Neural cell (in vitro differentiated cells): ENCODE measurements at regions not wholly inside any gene's neighbourhood (a gene's known extent, or its start where the extent isn't known, plus 50 kb on each side); places are given as distances from the start of the nearest gene placed in this dataset.

Experiments
- H2AFZ ChIP-seq: fragments of 200-600, 300-800 bp; sonication (generic), shearing (Covaris generic); 2 replicates; pipeline ENCODE4 v1.6.0; 2014; ENCODE audit warnings: low read depth, mild to moderate bottlenecking, antibody characterized with exemption, low read length, moderate library complexity
- H3F3A ChIP-seq: fragments of 200-600 bp; shearing (Covaris generic); 2 replicates; pipeline ENCODE4 v1.6.1; 2016; ENCODE audit warnings: mild to moderate bottlenecking, moderate library complexity, mixed read lengths, antibody characterized with exemption, low read length; ENCODE audit not compliant: insufficient read depth, poor library complexity, severe bottlenecking
- H3K27ac ChIP-seq: fragments of 200-600, 300-800 bp; sonication (generic), shearing (Covaris generic); 2 replicates; pipeline ENCODE4 v1.5.1; 2014; ENCODE audit warnings: mild to moderate bottlenecking, low read length, moderate library complexity
- H3K27me3 ChIP-seq: fragments of 300-800, 200-600 bp; sonication (generic), shearing (Covaris generic); 2 replicates; pipeline ENCODE4 v1.6.0; 2014; ENCODE audit warnings: mild to moderate bottlenecking, low read depth, low read length, moderate library complexity; ENCODE audit not compliant: insufficient read depth
- H3K36me3 ChIP-seq: fragments of 300-800, 200-600 bp; sonication (generic), shearing (Covaris generic); 2 replicates; pipeline ENCODE4 v1.5.1; 2014; ENCODE audit warnings: mild to moderate bottlenecking, antibody characterized with exemption, low read length, moderate library complexity; ENCODE audit not compliant: insufficient read depth
- H3K4me2 ChIP-seq: fragments of 300-800, 200-600 bp; sonication (generic), shearing (Covaris generic); 2 replicates; pipeline ENCODE4 v1.6.0; 2014; ENCODE audit warnings: mild to moderate bottlenecking, low read length
- H3K4me3 ChIP-seq: fragments of 300-800, 200-600 bp; sonication (generic), shearing (Covaris generic); 2 replicates; pipeline ENCODE4 v1.5.1; 2014; ENCODE audit warnings: mild to moderate bottlenecking, low read length, moderate library complexity
- H3K79me2 ChIP-seq: fragments of 200-600 bp; shearing (Covaris generic); replicated peaks from 2 replicates; pipeline ENCODE4 v1.6.0; 2014; ENCODE audit warnings: mild to moderate bottlenecking, low read length, moderate library complexity; ENCODE audit not compliant: insufficient read depth
- H3K9ac ChIP-seq: fragments of 300-800, 200-600 bp; sonication (generic), shearing (Covaris generic); 2 replicates; pipeline ENCODE4 v1.6.1; 2016; ENCODE audit warnings: mild to moderate bottlenecking, low read length, mixed read lengths
- H3K9me2 ChIP-seq: fragments of 200-600 bp; shearing (Covaris generic); 2 replicates; pipeline ENCODE4 v1.6.1; 2016; ENCODE audit warnings: mild to moderate bottlenecking, low read length, mixed read lengths; ENCODE audit not compliant: insufficient read depth
- H3K9me3 ChIP-seq: fragments of 200-600, 300-800 bp; sonication (generic), shearing (Covaris generic); 2 replicates; pipeline ENCODE4 v1.6.1; 2016; ENCODE audit warnings: mild to moderate bottlenecking, mixed run types, low read length, moderate library complexity, mixed read lengths
- H4K20me1 ChIP-seq: fragments of 200-600 bp; shearing (Covaris generic); 2 replicates; pipeline ENCODE4 v1.6.1; 2016; ENCODE audit warnings: mild to moderate bottlenecking, mixed run types; ENCODE audit not compliant: insufficient read depth
- EP300 ChIP-seq: fragments of 450-650 bp; conservative IDR thresholded peaks from 2 replicates; pipeline ENCODE4 v1.6.1; 2014; ENCODE audit warnings: antibody characterized with exemption, mild to moderate bottlenecking, moderate library complexity; ENCODE audit not compliant: poor library complexity, severe bottlenecking
- EZH2 ChIP-seq: fragments of 200-600, 300-800 bp; shearing (Covaris generic), sonication (generic); IDR thresholded peaks from 2 replicates; pipeline ENCODE4 v1.6.1; 2014; ENCODE audit warnings: antibody characterized with exemption, low read length, borderline replicate concordance, mild to moderate bottlenecking; ENCODE audit not compliant: insufficient read depth, poor library complexity, severe bottlenecking
- MXI1 ChIP-seq: fragments of 450-650 bp; conservative IDR thresholded peaks from 2 replicates; pipeline ENCODE4 v1.6.1; 2014; ENCODE audit warnings: antibody characterized with exemption, mild to moderate bottlenecking; ENCODE audit not compliant: poor library complexity, severe bottlenecking
- POLR2AphosphoS5 ChIP-seq: IDR thresholded peaks from 2 replicates; pipeline ENCODE4 v1.6.1; 2012
- RAD21 ChIP-seq: fragments of 450-650 bp; conservative IDR thresholded peaks from 2 replicates; pipeline ENCODE4 v1.6.1; 2014; ENCODE audit warnings: antibody characterized with exemption, mild to moderate bottlenecking, moderate library complexity
- REST ChIP-seq: IDR thresholded peaks from 2 replicates; pipeline ENCODE4 v1.6.1; 2012; ENCODE audit warnings: borderline replicate concordance
- SMC3 ChIP-seq: fragments of 450-650 bp; conservative IDR thresholded peaks from 2 replicates; pipeline ENCODE4 v1.6.1; 2014; ENCODE audit warnings: antibody characterized with exemption, mild to moderate bottlenecking, moderate library complexity; ENCODE audit not compliant: poor library complexity
- TAF1 ChIP-seq: IDR thresholded peaks from 2 replicates; pipeline ENCODE4 v1.6.1; 2012; ENCODE audit warnings: low read depth
- TF ChIP-seq, protein P1 (sequence below): fragments of 450-650 bp; IDR thresholded peaks from 2 replicates; pipeline ENCODE4 v1.5.1; 2014; ENCODE audit warnings: antibody characterized with exemption, mild to moderate bottlenecking, moderate library complexity; ENCODE audit not compliant: poor library complexity, severe bottlenecking

DNA sequence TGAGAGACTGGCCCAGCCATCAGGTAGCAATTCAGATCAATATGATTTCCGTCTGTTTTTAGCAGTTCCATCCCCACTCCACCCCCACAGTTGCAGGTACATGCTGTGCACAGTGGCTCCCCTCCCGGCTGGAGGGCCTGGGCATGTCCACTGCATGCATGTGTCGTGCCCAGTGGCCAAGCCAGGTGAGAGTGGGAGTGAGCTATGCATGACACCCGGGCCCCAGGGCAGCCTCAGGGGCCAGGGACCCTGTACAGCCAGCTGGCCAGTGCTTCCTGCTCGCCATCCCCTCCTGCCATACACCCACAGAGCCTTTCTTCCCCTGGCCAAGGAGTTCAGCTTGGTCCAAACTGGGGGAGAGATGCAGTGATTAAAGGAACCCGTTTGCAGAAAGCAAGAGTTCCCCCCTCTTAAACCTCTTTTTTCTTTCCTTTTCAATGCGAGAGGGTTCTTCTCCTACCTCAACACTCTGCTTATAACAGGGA lies 135.3 kb downstream of the THBS2 start:
- no peaks in the 10 kb centered on the region for H3K79me2 ChIP-seq
- H3F3A ChIP-seq, result no peaks in the 10 kb centered on the region
- H4K20me1 ChIP-seq, result no peaks in the 10 kb centered on the region
- H3K36me3 ChIP-seq, result no peaks in the 10 kb centered on the region
- no peaks in the 10 kb centered on the region for H3K9me2 ChIP-seq
- no peak overlapping the region for H2AFZ ChIP-seq
- TF ChIP-seq SMC3 (no peak), REST (no peak)
- H3K27ac ChIP-seq, result no peak overlapping the region
- H3K27me3 ChIP-seq, result no peaks in the 10 kb centered on the region
- H3K4me2 ChIP-seq, result no peak overlapping the region
- no peak overlapping the region for H3K4me3 ChIP-seq
- H3K9ac ChIP-seq, result no peak overlapping the region
- no peaks in the 10 kb centered on the region for H3K9me3 ChIP-seq

DNA sequence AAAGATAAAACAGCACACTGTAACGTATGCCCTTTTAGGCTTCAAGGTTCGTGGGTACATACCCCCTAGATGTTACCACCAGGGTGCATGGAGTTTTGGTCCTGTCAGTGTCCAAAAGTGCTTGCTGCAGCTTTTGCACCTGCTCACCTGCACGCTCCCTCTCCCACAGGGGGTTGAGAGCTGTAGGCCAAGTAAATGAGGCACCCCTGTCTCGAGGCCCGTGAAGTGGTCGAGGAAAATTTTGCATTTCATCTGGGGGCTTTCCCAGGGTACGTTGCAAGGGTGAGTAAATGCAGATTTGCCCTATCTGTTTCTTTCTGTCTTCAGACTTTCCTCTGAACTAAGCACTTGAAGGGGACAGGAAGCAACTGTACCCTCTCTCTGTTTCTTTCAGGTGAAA lies 136.0 kb downstream of the THBS2 start:
- TF ChIP-seq TAF1 (no peak), RAD21 (no peak), EP300 (no peak), MXI1 (no peak), SMC3 (no peak), EZH2 (no peak), POLR2AphosphoS5 (no peak), REST (no peak)
- TF ChIP-seq, protein P1, sequence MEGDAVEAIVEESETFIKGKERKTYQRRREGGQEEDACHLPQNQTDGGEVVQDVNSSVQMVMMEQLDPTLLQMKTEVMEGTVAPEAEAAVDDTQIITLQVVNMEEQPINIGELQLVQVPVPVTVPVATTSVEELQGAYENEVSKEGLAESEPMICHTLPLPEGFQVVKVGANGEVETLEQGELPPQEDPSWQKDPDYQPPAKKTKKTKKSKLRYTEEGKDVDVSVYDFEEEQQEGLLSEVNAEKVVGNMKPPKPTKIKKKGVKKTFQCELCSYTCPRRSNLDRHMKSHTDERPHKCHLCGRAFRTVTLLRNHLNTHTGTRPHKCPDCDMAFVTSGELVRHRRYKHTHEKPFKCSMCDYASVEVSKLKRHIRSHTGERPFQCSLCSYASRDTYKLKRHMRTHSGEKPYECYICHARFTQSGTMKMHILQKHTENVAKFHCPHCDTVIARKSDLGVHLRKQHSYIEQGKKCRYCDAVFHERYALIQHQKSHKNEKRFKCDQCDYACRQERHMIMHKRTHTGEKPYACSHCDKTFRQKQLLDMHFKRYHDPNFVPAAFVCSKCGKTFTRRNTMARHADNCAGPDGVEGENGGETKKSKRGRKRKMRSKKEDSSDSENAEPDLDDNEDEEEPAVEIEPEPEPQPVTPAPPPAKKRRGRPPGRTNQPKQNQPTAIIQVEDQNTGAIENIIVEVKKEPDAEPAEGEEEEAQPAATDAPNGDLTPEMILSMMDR, result no peak
- Histone ChIP-seq H2AFZ (no peak overlapping the region), H3K4me2 (no peak overlapping the region), H3K27me3 (no peaks in the 10 kb centered on the region), H3K79me2 (no peaks in the 10 kb centered on the region), H3K4me3 (no peak overlapping the region), H3F3A (no peaks in the 10 kb centered on the region), H3K9me3 (no peaks in the 10 kb centered on the region), H3K36me3 (no peaks in the 10 kb centered on the region), H4K20me1 (no peaks in the 10 kb centered on the region), H3K9ac (no peak overlapping the region), H3K9me2 (no peaks in the 10 kb centered on the region), H3K27ac (no peak overlapping the region)
